HEK293 (cell line): ENCODE measurements at regions not wholly inside any gene's neighbourhood (a gene's known extent, or its start where the extent isn't known, plus 50 kb on each side); places are given as distances from the start of the nearest gene placed in this dataset.

ENCODE experiments used
- CTCF ChIA-PET: fragments of 350-600 bp; formaldehyde crosslinking; extraction: SDS; loops from one replicate; lab custom pipeline; 2021; ENCODE audit warnings: antibody characterized with exemption; lab: Yijun Ruan, JAX
- POLR2A ChIA-PET: fragments of 300-600 bp; formaldehyde crosslinking; extraction: SDS; loops from one replicate; lab custom pipeline; 2020; ENCODE audit warnings: antibody characterized with exemption, inconsistent platforms; lab: Yijun Ruan, JAX
- H3K27ac ChIP-seq: fragments of 200-500 bp; sonication (Bioruptor generic); 2 replicates; pipeline ENCODE4 v1.5.1; 2014; ENCODE audit warnings: low read depth, low read length, control low read depth, inconsistent platforms; ENCODE audit errors: extremely low read depth
- H3K36me3 ChIP-seq, 2 experiments: fragments of 200-500 bp in 1 of 2; sonication (Bioruptor generic) in 1 of 2; 1 replicate in 1 of 2; 2 replicates in 1 of 2; pipeline ENCODE4 v1.5.1; 2014 to 2017; ENCODE audit warnings: inconsistent platforms in 2 of 2, low read length in 2 of 2; ENCODE audit not compliant: control insufficient read depth in 2 of 2, insufficient read depth in 1 of 2
- H3K4me1 ChIP-seq: fragments of 200-500 bp; sonication (Bioruptor generic); 2 replicates; pipeline ENCODE4 v1.5.1; 2014; ENCODE audit warnings: mild to moderate bottlenecking, low read length, inconsistent platforms; ENCODE audit not compliant: control insufficient read depth, insufficient read depth
- H3K4me3 ChIP-seq: 2 replicates; pipeline ENCODE4 v1.5.1; 2011; ENCODE audit warnings: low read depth, mild to moderate bottlenecking, control low read depth, low read length, moderate library complexity
- H3K9me3 ChIP-seq: fragments of 200-500 bp; sonication (Bioruptor generic); 2 replicates; pipeline ENCODE4 v1.5.1; 2014; ENCODE audit warnings: low read depth, low read length, inconsistent platforms; ENCODE audit not compliant: control insufficient read depth, insufficient read depth
- AEBP2 ChIP-seq: fragments of 450-650 bp; formaldehyde crosslinking; IDR thresholded peaks from 2 replicates; pipeline ENCODE4 v1.5.1; 2016; ENCODE audit warnings: missing biosample characterization, missing genetic modification characterization, borderline replicate concordance
- GLI4 ChIP-seq: fragments of 450-650 bp; formaldehyde crosslinking; IDR thresholded peaks from 2 replicates; pipeline ENCODE4 v1.5.1; 2016; ENCODE audit warnings: missing biosample characterization, missing genetic modification characterization
- HOXC10 ChIP-seq: sonication (generic); formaldehyde crosslinking; IDR thresholded peaks from 2 replicates; pipeline ENCODE4 v1.8.1; 2023; ENCODE audit warnings: mild to moderate bottlenecking, missing genetic modification reagents
- PATZ1 ChIP-seq: fragments of 450-650 bp; formaldehyde crosslinking; IDR thresholded peaks from 2 replicates; pipeline ENCODE4 v1.5.1; 2016; ENCODE audit warnings: missing biosample characterization, missing genetic modification characterization
- SP2 ChIP-seq: fragments of 450-650 bp; formaldehyde crosslinking; IDR thresholded peaks from 2 replicates; pipeline ENCODE4 v1.5.1; 2016; ENCODE audit warnings: missing biosample characterization, missing genetic modification characterization
- WT1 ChIP-seq: fragments of 450-650 bp; formaldehyde crosslinking; IDR thresholded peaks from 2 replicates; pipeline ENCODE4 v1.5.1; 2016; ENCODE audit warnings: missing biosample characterization, missing genetic modification characterization
- ZBTB17 ChIP-seq: fragments of 450-650 bp; formaldehyde crosslinking; IDR thresholded peaks from 2 replicates; pipeline ENCODE4 v1.5.1; 2016; ENCODE audit warnings: missing biosample characterization, missing genetic modification characterization
- ZBTB8A ChIP-seq: fragments of 450-650 bp; formaldehyde crosslinking; IDR thresholded peaks from 2 replicates; pipeline ENCODE4 v1.5.1; 2016; ENCODE audit warnings: missing biosample characterization, missing genetic modification characterization
- ZNF140 ChIP-seq: fragments of 450-650 bp; formaldehyde crosslinking; IDR thresholded peaks from 2 replicates; pipeline ENCODE4 v1.5.1; 2016; ENCODE audit warnings: missing biosample characterization, missing genetic modification characterization
- ZNF155 ChIP-seq: fragments of 450-650 bp; formaldehyde crosslinking; IDR thresholded peaks from 2 replicates; pipeline ENCODE4 v1.5.1; 2016; ENCODE audit warnings: missing biosample characterization, missing genetic modification characterization
- ZNF16 ChIP-seq: fragments of 450-650 bp; formaldehyde crosslinking; IDR thresholded peaks from 2 replicates; pipeline ENCODE4 v1.5.1; 2016; ENCODE audit warnings: low read depth, missing biosample characterization, missing genetic modification characterization
- ZNF274 ChIP-seq, 2 experiments: fragments of 200-500 bp in 1 of 2; fragments of 450-650 bp in 1 of 2; sonication (Bioruptor generic) in 1 of 2; formaldehyde crosslinking in 1 of 2; IDR thresholded peaks; 2 replicates each; pipeline versions ENCODE4 v1.5.1 to v1.6.1; 2014 to 2016; ENCODE audit warnings: borderline replicate concordance in 1 of 2, inconsistent platforms in 1 of 2, low read length in 1 of 2, missing biosample characterization in 1 of 2, missing genetic modification characterization in 1 of 2
- ZNF350 ChIP-seq: fragments of 450-650 bp; formaldehyde crosslinking; IDR thresholded peaks from 2 replicates; pipeline ENCODE4 v1.5.0; 2017; ENCODE audit warnings: missing biosample characterization, mild to moderate bottlenecking, missing genetic modification characterization
- ZNF521 ChIP-seq: fragments of 450-650 bp; formaldehyde crosslinking; IDR thresholded peaks from 2 replicates; pipeline ENCODE4 v1.5.1; 2017; ENCODE audit warnings: missing biosample characterization, mild to moderate bottlenecking, missing genetic modification characterization
- ZNF544 ChIP-seq: fragments of 450-650 bp; formaldehyde crosslinking; IDR thresholded peaks from 2 replicates; pipeline ENCODE4 v1.5.0; 2017; ENCODE audit warnings: missing biosample characterization, missing genetic modification characterization
- ZNF626 ChIP-seq: fragments of 450-650 bp; sonication (Bioruptor Pico); formaldehyde crosslinking; IDR thresholded peaks from 2 replicates; pipeline ENCODE4 v1.5.1; 2018; ENCODE audit warnings: missing biosample characterization, missing genetic modification characterization, inconsistent platforms
- ZNF776 ChIP-seq: fragments of 450-650 bp; formaldehyde crosslinking; IDR thresholded peaks from 2 replicates; pipeline ENCODE4 v1.5.0; 2017; ENCODE audit warnings: missing biosample characterization, missing genetic modification characterization, borderline replicate concordance
- ZNF837 ChIP-seq: fragments of 450-650 bp; formaldehyde crosslinking; IDR thresholded peaks from 2 replicates; pipeline ENCODE4 v1.5.1; 2016; ENCODE audit warnings: missing biosample characterization, missing genetic modification characterization
- TF ChIP-seq, protein P1 (sequence below): fragments of 450-650 bp; formaldehyde crosslinking; IDR thresholded peaks from 2 replicates; pipeline ENCODE4 v1.5.1; 2017; ENCODE audit warnings: missing biosample characterization, missing genetic modification characterization
- TF ChIP-seq, protein P2 (sequence below): fragments of 450-650 bp; formaldehyde crosslinking; conservative IDR thresholded peaks from 2 replicates; pipeline ENCODE4 v1.5.1; 2016; ENCODE audit warnings: low read depth, missing biosample characterization, missing genetic modification characterization

DNA sequence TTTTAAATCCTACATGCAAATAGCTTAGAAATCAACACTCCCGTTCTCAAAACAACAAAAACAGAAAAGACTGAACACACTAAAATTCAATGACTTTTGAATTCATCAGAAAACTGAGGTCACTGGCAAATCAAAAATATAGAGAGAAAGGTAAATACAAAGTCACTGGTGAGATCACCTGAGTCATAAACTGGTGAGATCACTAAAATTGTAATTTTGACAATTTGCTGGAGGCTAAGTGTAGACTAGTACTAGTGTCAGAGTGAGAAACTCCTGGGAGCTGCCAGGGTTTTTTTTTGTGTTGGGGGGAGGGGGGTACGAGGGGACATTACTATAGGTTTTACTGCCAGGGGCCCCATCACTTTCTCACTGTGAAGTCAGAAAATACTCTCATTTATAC is 1876.0 kb upstream of the CELF4 start:
- ChIA-PET CTCF (no interaction called here), POLR2A (no interaction called here)
- H3K36me3 ChIP-seq = no peaks in the 10 kb centered on the region
- no peaks in the 10 kb centered on the region for H3K4me1 ChIP-seq
- no peaks in the 10 kb centered on the region for H3K9me3 ChIP-seq
- H3K4me3 ChIP-seq = no peak overlapping the region
- TF ChIP-seq AEBP2 = no peak
- no peak for TF ChIP-seq ZNF837 (tag by site-specific recombination)
- TF ChIP-seq, protein P1, sequence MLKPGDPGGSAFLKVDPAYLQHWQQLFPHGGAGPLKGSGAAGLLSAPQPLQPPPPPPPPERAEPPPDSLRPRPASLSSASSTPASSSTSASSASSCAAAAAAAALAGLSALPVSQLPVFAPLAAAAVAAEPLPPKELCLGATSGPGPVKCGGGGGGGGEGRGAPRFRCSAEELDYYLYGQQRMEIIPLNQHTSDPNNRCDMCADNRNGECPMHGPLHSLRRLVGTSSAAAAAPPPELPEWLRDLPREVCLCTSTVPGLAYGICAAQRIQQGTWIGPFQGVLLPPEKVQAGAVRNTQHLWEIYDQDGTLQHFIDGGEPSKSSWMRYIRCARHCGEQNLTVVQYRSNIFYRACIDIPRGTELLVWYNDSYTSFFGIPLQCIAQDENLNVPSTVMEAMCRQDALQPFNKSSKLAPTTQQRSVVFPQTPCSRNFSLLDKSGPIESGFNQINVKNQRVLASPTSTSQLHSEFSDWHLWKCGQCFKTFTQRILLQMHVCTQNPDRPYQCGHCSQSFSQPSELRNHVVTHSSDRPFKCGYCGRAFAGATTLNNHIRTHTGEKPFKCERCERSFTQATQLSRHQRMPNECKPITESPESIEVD (tag by site-specific recombination) = peak; percentile 23; the same call in 1 of the 2 replicates
- no peak overlapping the region for H3K27ac ChIP-seq

- H3K27ac ChIP-seq = no peak overlapping the region
- H3K36me3 ChIP-seq = no peaks in the 10 kb centered on the region
- H3K4me1 ChIP-seq = no peaks in the 10 kb centered on the region
- H3K9me3 ChIP-seq = no peaks in the 10 kb centered on the region
- ChIA-PET POLR2A (no interaction called here), CTCF (no interaction called here)
- no peak overlapping the region for H3K4me3 ChIP-seq
- TF ChIP-seq ZNF350 (tag by site-specific recombination) (no peak), PATZ1 (no peak), ZNF626 (tag by site-specific recombination) (no peak), HOXC10 (CRISPR knock-in tag) (no peak), ZNF544 (tag by site-specific recombination) (no peak), ZNF776 (tag by site-specific recombination) (no peak)
- TF ChIP-seq, protein P2, sequence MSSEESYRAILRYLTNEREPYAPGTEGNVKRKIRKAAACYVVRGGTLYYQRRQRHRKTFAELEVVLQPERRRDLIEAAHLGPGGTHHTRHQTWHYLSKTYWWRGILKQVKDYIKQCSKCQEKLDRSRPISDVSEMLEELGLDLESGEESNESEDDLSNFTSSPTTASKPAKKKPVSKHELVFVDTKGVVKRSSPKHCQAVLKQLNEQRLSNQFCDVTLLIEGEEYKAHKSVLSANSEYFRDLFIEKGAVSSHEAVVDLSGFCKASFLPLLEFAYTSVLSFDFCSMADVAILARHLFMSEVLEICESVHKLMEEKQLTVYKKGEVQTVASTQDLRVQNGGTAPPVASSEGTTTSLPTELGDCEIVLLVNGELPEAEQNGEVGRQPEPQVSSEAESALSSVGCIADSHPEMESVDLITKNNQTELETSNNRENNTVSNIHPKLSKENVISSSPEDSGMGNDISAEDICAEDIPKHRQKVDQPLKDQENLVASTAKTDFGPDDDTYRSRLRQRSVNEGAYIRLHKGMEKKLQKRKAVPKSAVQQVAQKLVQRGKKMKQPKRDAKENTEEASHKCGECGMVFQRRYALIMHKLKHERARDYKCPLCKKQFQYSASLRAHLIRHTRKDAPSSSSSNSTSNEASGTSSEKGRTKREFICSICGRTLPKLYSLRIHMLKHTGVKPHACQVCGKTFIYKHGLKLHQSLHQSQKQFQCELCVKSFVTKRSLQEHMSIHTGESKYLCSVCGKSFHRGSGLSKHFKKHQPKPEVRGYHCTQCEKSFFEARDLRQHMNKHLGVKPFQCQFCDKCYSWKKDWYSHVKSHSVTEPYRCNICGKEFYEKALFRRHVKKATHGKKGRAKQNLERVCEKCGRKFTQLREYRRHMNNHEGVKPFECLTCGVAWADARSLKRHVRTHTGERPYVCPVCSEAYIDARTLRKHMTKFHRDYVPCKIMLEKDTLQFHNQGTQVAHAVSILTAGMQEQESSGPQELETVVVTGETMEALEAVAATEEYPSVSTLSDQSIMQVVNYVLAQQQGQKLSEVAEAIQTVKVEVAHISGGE (tag by site-specific recombination) = no peak
- TF ChIP-seq, protein P1 (tag by site-specific recombination) = 0 out of 2 replicates have a peak, but pooled peaks have one; percentile 20
Measured at GRCh38 chr18:39435996-39436395, 1870.4 kb upstream of the CELF4 start.

GRCh38 chr18:39435209-39435608 is 1869.6 kb upstream of the CELF4 start:
- Histone ChIP-seq H3K4me3 (no peak overlapping the region), H3K9me3 (no peaks in the 10 kb centered on the region), H3K27ac (no peak overlapping the region), H3K36me3 (no peaks in the 10 kb centered on the region), H3K4me1 (no peaks in the 10 kb centered on the region)
- CTCF ChIA-PET = no interaction called here
- POLR2A ChIA-PET = no interaction called here
- TF ChIP-seq ZNF155 (no peak), ZBTB8A (no peak), WT1 (tag by site-specific recombination) (no peak), ZNF140 (tag by site-specific recombination) (no peak), ZNF16 (no peak), ZNF521 (tag by site-specific recombination) (no peak), SP2 (tag by site-specific recombination) (no peak), GLI4 (tag by site-specific recombination) (no peak), ZBTB17 (tag by site-specific recombination) (no peak), ZNF274 (IDR thresholded peaks at IDR 0.05; ENCODE audit: low read length) (no peak), ZNF274 (tag by site-specific recombination; IDR thresholded peaks at IDR 0.05; ENCODE audit: borderline replicate concordance) (no peak), ZNF776 (tag by site-specific recombination) (no peak)
